CD4-positive, alpha-beta T cell (primary cell): ENCODE measurements at regions not wholly inside any gene's neighbourhood (a gene's known extent, or its start where the extent isn't known, plus 50 kb on each side); places are given as distances from the start of the nearest gene placed in this dataset.

Experiments
- ATAC-seq: fragments of 200-7000 bp; cut with Tn5 transposase; one replicate; pipeline ENCODE4 v1.10.0; 2022; ENCODE audit warnings: mild to moderate bottlenecking; ENCODE audit not compliant: poor library complexity
- CTCF ChIA-PET: fragments of 350-600 bp; sonication (Branson Sonifier 250); formaldehyde crosslinking; loops from one replicate; lab custom pipeline; 2021; ENCODE audit warnings: antibody characterized with exemption, inconsistent platforms; lab: Charles Lee
- POLR2A ChIA-PET: fragments of 350-600 bp; sonication (Branson Sonifier 250); formaldehyde crosslinking; loops from one replicate; lab custom pipeline; 2021; ENCODE audit warnings: antibody characterized with exemption, inconsistent platforms; lab: Charles Lee
- DNase-seq, 14 experiments: peaks; one replicate each; pipeline ENCODE4 v3.0.0-alpha.2; 2013 to 2020; ENCODE audit warnings: mixed read lengths in 2 of 14
- H3K27ac ChIP-seq, 2 donors: one replicate each; pipeline versions ENCODE4 v1.5.1 to v1.7.0; 2013; ENCODE audit warnings: low read length in 2 of 2, low read depth in 1 of 2, mild to moderate bottlenecking in 1 of 2
- H3K27me3 ChIP-seq, 2 experiments: 1 replicate in 1 of 2; 2 replicates in 1 of 2; pipeline versions ENCODE4 v1.6.1 to v1.7.0; 2013; ENCODE audit warnings: low read length in 2 of 2, control low read depth in 1 of 2, mild to moderate bottlenecking in 1 of 2, moderate library complexity in 1 of 2; ENCODE audit not compliant: insufficient read depth in 2 of 2, control insufficient read depth in 1 of 2
- H3K36me3 ChIP-seq: one replicate; pipeline ENCODE4 v1.6.1; 2013; ENCODE audit warnings: low read length, control low read depth; ENCODE audit not compliant: insufficient read depth
- H3K4me1 ChIP-seq: one replicate; pipeline ENCODE4 v1.6.1; 2013; ENCODE audit warnings: low read length, control low read depth; ENCODE audit not compliant: insufficient read depth
- H3K4me3 ChIP-seq: one replicate; pipeline ENCODE4 v1.5.1; 2013; ENCODE audit warnings: mild to moderate bottlenecking, low read length, moderate library complexity
- H3K9me3 ChIP-seq, 2 experiments: 1 replicate in 1 of 2; 2 replicates in 1 of 2; pipeline versions ENCODE4 v1.6.1 to v1.7.0; 2013; ENCODE audit warnings: low read length in 2 of 2, mild to moderate bottlenecking in 2 of 2, control low read depth in 1 of 2, moderate library complexity in 1 of 2; ENCODE audit not compliant: control insufficient read depth in 1 of 2, insufficient read depth in 1 of 2
- H3K27ac Mint-ChIP-seq: one replicate; pipeline ENCODE4 v1.8.0; 2020; ENCODE audit warnings: mixed read lengths
- H3K27me3 Mint-ChIP-seq: one replicate; pipeline ENCODE4 v1.8.0; 2021; ENCODE audit warnings: mixed read lengths
- H3K36me3 Mint-ChIP-seq: one replicate; pipeline ENCODE4 v1.8.0; 2021; ENCODE audit warnings: low read depth, mixed read lengths
- H3K4me1 Mint-ChIP-seq: one replicate; pipeline ENCODE4 v1.8.0; 2021; ENCODE audit warnings: low read depth, mixed read lengths
- H3K4me3 Mint-ChIP-seq: one replicate; pipeline ENCODE4 v1.8.0; 2020; ENCODE audit warnings: mild to moderate bottlenecking, mixed read lengths
- H3K9me3 Mint-ChIP-seq: one replicate; pipeline ENCODE4 v1.8.0; 2020; ENCODE audit warnings: mixed read lengths
- intact Hi-C, 2 experiments: fragments of 100-400 bp; cut with DNase I in 1 of 2; cut with micrococcal nuclease in 1 of 2; formaldehyde crosslinking; loops; one replicate each; pipeline versions ENCODE4 v1.15.1 to v1.9.0; 2023 to 2025; cut with DNase I, micrococcal nuclease
- TF ChIP-seq, protein P1 (sequence below): fragments of 200-600 bp; IDR thresholded peaks from one replicate; pipeline ENCODE4 v1.8.0; 2022; ENCODE audit warnings: antibody characterized with exemption, mild to moderate bottlenecking

DNA sequence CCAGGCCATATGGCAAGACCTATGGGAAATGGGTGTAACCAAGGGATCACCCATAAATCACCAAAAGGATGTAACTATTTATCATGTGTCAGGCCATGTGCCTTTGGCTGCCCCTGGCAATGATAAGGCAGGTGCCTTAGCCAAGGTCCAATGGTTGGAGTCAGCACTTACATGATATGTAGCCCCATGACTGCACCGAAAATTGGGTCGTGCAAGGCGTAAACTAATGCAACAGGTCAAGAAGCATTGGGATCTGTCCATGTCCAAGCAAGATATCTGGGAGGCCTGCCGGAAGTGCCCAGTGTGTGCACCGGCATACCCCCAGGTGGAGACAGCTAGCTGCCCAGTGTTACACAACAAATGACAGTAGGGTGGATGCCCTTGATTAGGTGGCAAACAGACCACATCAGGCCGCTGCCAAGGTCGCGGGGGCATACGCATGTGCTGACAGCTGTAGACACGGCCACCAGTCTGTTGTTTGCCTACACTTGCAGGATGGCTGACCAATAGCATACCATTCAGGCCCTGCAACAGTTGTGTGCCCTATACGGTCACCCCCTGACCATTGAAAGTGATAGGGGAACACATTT is 698.2 kb upstream of the AGA start:
- no peaks in the 10 kb centered on the region for H3K36me3 Mint-ChIP-seq
- DNase-seq (no peak), ATAC-seq (no peak)
- no peak overlapping the region for H3K27ac ChIP-seq
- POLR2A ChIA-PET, result no interaction called here
- TF ChIP-seq, protein P1, sequence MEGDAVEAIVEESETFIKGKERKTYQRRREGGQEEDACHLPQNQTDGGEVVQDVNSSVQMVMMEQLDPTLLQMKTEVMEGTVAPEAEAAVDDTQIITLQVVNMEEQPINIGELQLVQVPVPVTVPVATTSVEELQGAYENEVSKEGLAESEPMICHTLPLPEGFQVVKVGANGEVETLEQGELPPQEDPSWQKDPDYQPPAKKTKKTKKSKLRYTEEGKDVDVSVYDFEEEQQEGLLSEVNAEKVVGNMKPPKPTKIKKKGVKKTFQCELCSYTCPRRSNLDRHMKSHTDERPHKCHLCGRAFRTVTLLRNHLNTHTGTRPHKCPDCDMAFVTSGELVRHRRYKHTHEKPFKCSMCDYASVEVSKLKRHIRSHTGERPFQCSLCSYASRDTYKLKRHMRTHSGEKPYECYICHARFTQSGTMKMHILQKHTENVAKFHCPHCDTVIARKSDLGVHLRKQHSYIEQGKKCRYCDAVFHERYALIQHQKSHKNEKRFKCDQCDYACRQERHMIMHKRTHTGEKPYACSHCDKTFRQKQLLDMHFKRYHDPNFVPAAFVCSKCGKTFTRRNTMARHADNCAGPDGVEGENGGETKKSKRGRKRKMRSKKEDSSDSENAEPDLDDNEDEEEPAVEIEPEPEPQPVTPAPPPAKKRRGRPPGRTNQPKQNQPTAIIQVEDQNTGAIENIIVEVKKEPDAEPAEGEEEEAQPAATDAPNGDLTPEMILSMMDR, result no peak
- H3K4me1 Mint-ChIP-seq, result no peaks in the 10 kb centered on the region
- H3K27me3 ChIP-seq, result no peaks in the 10 kb centered on the region
- H3K9me3 Mint-ChIP-seq, result peaks cover 7% of the 10 kb centered on the region
- H3K27me3 Mint-ChIP-seq, result no peaks in the 10 kb centered on the region
- CTCF ChIA-PET, result no interaction called here
- no peaks in the 10 kb centered on the region for H3K36me3 ChIP-seq
- no peaks in the 10 kb centered on the region for H3K4me1 ChIP-seq
- H3K27ac Mint-ChIP-seq, result no peak overlapping the region
- intact Hi-C loops, result no loop called here
- H3K4me3 ChIP-seq, result no peak overlapping the region
- H3K9me3 ChIP-seq, result peaks cover 0 to 37% of the 10 kb centered on the region in 2 experiments
- no peak overlapping the region for H3K4me3 Mint-ChIP-seq

DNA sequence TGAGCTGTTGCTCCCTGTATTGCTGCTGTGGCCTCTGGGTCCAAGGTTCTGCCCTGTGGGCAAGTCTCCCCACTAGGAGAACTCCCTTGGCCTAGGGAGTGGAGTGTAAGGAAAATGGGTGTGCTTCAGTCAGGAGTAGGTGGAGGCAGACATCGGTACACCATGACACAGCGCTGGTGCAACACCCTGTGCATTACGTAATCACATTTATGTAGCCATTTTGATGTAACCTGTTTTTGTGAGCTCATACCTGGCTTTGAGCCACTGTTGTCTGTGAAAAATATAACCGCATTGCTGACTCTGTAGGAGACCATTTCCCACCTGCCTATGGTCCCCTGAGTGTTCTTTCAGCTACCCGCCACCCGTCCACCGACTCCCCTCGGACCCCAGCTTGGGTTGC is 700.5 kb upstream of the AGA start:
- Histone ChIP-seq H3K4me3 (no peak overlapping the region), H3K4me1 (no peaks in the 10 kb centered on the region), H3K36me3 (no peaks in the 10 kb centered on the region), H3K9me3 (peaks cover 0 to 23% of the 10 kb centered on the region in 2 experiments), H3K27ac (no peak overlapping the region), H3K27me3 (no peaks in the 10 kb centered on the region)
- TF ChIP-seq, protein P1, result no peak
- no peak for DNase-seq
- H3K9me3 Mint-ChIP-seq, result peaks cover 5% of the 10 kb centered on the region
- ATAC-seq, result no peak
- no peaks in the 10 kb centered on the region for H3K36me3 Mint-ChIP-seq
- no peak overlapping the region for H3K27ac Mint-ChIP-seq
- POLR2A ChIA-PET, result no interaction called here
- CTCF ChIA-PET, result no interaction called here
- intact Hi-C loops, result no loop called here
- no peaks in the 10 kb centered on the region for H3K4me1 Mint-ChIP-seq
- no peaks in the 10 kb centered on the region for H3K27me3 Mint-ChIP-seq
- H3K4me3 Mint-ChIP-seq, result no peak overlapping the region

DNA sequence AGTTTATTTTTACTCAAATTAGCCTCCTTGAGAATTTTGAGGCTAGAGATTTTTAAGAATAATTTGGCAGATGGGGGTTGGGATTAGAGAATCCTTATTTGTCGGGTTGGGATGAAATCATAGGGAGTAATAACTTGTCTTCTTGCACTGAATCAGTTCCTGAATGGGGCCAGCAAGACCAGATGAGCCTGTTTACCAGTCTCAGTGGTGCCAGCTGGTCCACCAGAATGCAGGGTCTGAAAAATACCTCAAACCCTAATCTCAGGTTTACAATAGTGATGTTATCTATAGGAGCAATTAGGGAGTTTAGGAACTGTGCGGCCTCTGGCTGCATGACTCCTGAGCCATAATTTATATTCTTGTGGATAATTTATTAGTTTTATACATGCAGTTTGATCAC is 705.9 kb upstream of the AGA start:
- Mint-ChIP-seq H3K4me3 (no peak overlapping the region), H3K4me1 (no peaks in the 10 kb centered on the region), H3K27ac (no peak overlapping the region), H3K27me3 (no peaks in the 10 kb centered on the region), H3K36me3 (no peaks in the 10 kb centered on the region), H3K9me3 (peaks cover 3% of the 10 kb centered on the region)
- Histone ChIP-seq H3K4me1 (no peaks in the 10 kb centered on the region), H3K4me3 (no peak overlapping the region), H3K36me3 (no peaks in the 10 kb centered on the region), H3K27ac (no peak overlapping the region), H3K27me3 (no peaks in the 10 kb centered on the region), H3K9me3 (peaks cover 0 to 3% of the 10 kb centered on the region in 2 experiments)
- no peak for ATAC-seq
- TF ChIP-seq, protein P1, result no peak
- no peak for DNase-seq
- intact Hi-C loops, result no loop called here
- POLR2A ChIA-PET, result no interaction called here
- CTCF ChIA-PET, result no interaction called here
